ENCODE measurements at regions not wholly inside any gene's neighbourhood (a gene's known extent, or its start where the extent isn't known, plus 50 kb on each side); places are given as distances from the start of the nearest gene placed in this dataset.

DNA sequence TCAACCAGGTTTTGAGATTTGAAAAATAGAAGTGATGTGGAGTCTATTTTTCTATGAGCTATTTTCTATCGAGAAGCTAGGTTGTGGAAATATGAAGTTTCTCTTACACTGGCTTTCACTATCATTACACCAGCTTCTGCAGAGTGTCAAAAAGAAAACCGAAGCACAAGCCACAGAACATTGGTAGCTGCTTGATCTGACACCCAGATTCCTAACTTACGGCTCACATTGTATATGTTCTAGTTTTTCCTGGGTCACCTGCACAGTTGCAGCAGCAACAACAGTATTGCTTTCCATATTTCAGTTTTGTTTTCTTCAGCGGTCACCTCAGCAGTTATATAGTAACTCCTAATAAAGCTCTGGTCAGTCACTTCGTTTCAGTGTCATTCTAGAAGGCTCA, 790.1 kb downstream of the PLOD2 start:
- no peak overlapping the region for H3K27ac ChIP-seq (ENCODE audit: low read length)

GRCh38 chr3:145377301-145377700, 783.7 kb downstream of the PLOD2 start:
- Histone ChIP-seq H3K9ac (ENCODE audit: low read length) (no peak overlapping the region), H3K9me2 (ENCODE audit: insufficient read depth, low read length) (no peaks in the 10 kb centered on the region), H3K27me3 (ENCODE audit: insufficient read depth, low read depth, low read length) (no peaks in the 10 kb centered on the region), H3K79me2 (replicated peaks; ENCODE audit: insufficient read depth, low read length) (no peaks in the 10 kb centered on the region), H3K9me3 (ENCODE audit: low read length) (no peaks in the 10 kb centered on the region), H3F3A (ENCODE audit: insufficient read depth, low read length, poor library complexity, severe bottlenecking) (no peaks in the 10 kb centered on the region), H3K4me2 (ENCODE audit: low read length) (no peak overlapping the region), H3K36me3 (ENCODE audit: insufficient read depth, low read length) (no peaks in the 10 kb centered on the region), H2AFZ (ENCODE audit: low read depth, low read length) (no peak overlapping the region), H4K20me1 (ENCODE audit: insufficient read depth) (no peaks in the 10 kb centered on the region), H3K4me3 (ENCODE audit: low read length) (no peak overlapping the region), H3K27ac (ENCODE audit: low read length) (no peak overlapping the region)
- no peak for TF ChIP-seq EP300 (conservative IDR thresholded peaks at IDR 0.05; ENCODE audit: poor library complexity, severe bottlenecking)
- no peak for TF ChIP-seq SMC3 (conservative IDR thresholded peaks at IDR 0.05; ENCODE audit: poor library complexity)
- TF ChIP-seq REST (IDR thresholded peaks at IDR 0.05; ENCODE audit: borderline replicate concordance), result no peak
- TF ChIP-seq TAF1 (IDR thresholded peaks at IDR 0.05; ENCODE audit: low read depth), result no peak
- no peak for TF ChIP-seq MXI1 (conservative IDR thresholded peaks at IDR 0.05; ENCODE audit: poor library complexity, severe bottlenecking)
- TF ChIP-seq RAD21 (conservative IDR thresholded peaks at IDR 0.05), result no peak
- no peak for TF ChIP-seq EZH2 (IDR thresholded peaks at IDR 0.05; ENCODE audit: borderline replicate concordance, insufficient read depth, low read length, poor library complexity, severe bottlenecking)
- no peak for TF ChIP-seq POLR2AphosphoS5 (IDR thresholded peaks at IDR 0.05)
- TF ChIP-seq, protein P1, sequence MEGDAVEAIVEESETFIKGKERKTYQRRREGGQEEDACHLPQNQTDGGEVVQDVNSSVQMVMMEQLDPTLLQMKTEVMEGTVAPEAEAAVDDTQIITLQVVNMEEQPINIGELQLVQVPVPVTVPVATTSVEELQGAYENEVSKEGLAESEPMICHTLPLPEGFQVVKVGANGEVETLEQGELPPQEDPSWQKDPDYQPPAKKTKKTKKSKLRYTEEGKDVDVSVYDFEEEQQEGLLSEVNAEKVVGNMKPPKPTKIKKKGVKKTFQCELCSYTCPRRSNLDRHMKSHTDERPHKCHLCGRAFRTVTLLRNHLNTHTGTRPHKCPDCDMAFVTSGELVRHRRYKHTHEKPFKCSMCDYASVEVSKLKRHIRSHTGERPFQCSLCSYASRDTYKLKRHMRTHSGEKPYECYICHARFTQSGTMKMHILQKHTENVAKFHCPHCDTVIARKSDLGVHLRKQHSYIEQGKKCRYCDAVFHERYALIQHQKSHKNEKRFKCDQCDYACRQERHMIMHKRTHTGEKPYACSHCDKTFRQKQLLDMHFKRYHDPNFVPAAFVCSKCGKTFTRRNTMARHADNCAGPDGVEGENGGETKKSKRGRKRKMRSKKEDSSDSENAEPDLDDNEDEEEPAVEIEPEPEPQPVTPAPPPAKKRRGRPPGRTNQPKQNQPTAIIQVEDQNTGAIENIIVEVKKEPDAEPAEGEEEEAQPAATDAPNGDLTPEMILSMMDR (IDR thresholded peaks at IDR 0.05; ENCODE audit: poor library complexity, severe bottlenecking), result no peak

More for the DNA sequence above, 790.1 kb downstream of the PLOD2 start:
- Histone ChIP-seq H2AFZ (ENCODE audit: low read depth, low read length) (no peak overlapping the region), H3K4me3 (ENCODE audit: low read length) (no peak overlapping the region), H3K9me3 (ENCODE audit: low read length) (no peaks in the 10 kb centered on the region), H3K9ac (ENCODE audit: low read length) (no peak overlapping the region), H3K27me3 (ENCODE audit: insufficient read depth, low read depth, low read length) (no peaks in the 10 kb centered on the region), H3F3A (ENCODE audit: insufficient read depth, low read length, poor library complexity, severe bottlenecking) (no peaks in the 10 kb centered on the region), H3K4me2 (ENCODE audit: low read length) (no peak overlapping the region), H4K20me1 (ENCODE audit: insufficient read depth) (no peaks in the 10 kb centered on the region), H3K36me3 (ENCODE audit: insufficient read depth, low read length) (no peaks in the 10 kb centered on the region), H3K9me2 (ENCODE audit: insufficient read depth, low read length) (no peaks in the 10 kb centered on the region), H3K79me2 (replicated peaks; ENCODE audit: insufficient read depth, low read length) (no peaks in the 10 kb centered on the region)
- no peak for TF ChIP-seq RAD21 (conservative IDR thresholded peaks at IDR 0.05)
- TF ChIP-seq REST (IDR thresholded peaks at IDR 0.05; ENCODE audit: borderline replicate concordance), result no peak
- TF ChIP-seq SMC3 (conservative IDR thresholded peaks at IDR 0.05; ENCODE audit: poor library complexity), result no peak
- TF ChIP-seq POLR2AphosphoS5 (IDR thresholded peaks at IDR 0.05), result no peak
- no peak for TF ChIP-seq EP300 (conservative IDR thresholded peaks at IDR 0.05; ENCODE audit: poor library complexity, severe bottlenecking)
- TF ChIP-seq, protein P1 (IDR thresholded peaks at IDR 0.05; ENCODE audit: poor library complexity, severe bottlenecking), result no peak
- no peak for TF ChIP-seq EZH2 (IDR thresholded peaks at IDR 0.05; ENCODE audit: borderline replicate concordance, insufficient read depth, low read length, poor library complexity, severe bottlenecking)
- no peak for TF ChIP-seq MXI1 (conservative IDR thresholded peaks at IDR 0.05; ENCODE audit: poor library complexity, severe bottlenecking)
- TF ChIP-seq TAF1 (IDR thresholded peaks at IDR 0.05; ENCODE audit: low read depth), result no peak
